AG09309 (cell line): ENCODE measurements at regions not wholly inside any gene's neighbourhood (a gene's known extent, or its start where the extent isn't known, plus 50 kb on each side); places are given as distances from the start of the nearest gene placed in this dataset.

ENCODE experiments used
- DNase-seq: peaks from one replicate; pipeline ENCODE4 v3.0.0-alpha.2; 2010; ENCODE audit warnings: low read depth
- H3K4me3 ChIP-seq: 2 replicates; pipeline ENCODE4 v1.5.1; 2011; ENCODE audit warnings: mild to moderate bottlenecking, low read depth, low read length, moderate library complexity; ENCODE audit not compliant: control insufficient read depth
- TF ChIP-seq, protein P1 (sequence below): IDR thresholded peaks from 2 replicates; pipeline ENCODE4 v1.5.1; 2011; ENCODE audit warnings: mild to moderate bottlenecking, low read depth, low read length, inconsistent platforms; ENCODE audit not compliant: insufficient read depth, control insufficient read depth; ENCODE audit errors: missing control alignments

DNA sequence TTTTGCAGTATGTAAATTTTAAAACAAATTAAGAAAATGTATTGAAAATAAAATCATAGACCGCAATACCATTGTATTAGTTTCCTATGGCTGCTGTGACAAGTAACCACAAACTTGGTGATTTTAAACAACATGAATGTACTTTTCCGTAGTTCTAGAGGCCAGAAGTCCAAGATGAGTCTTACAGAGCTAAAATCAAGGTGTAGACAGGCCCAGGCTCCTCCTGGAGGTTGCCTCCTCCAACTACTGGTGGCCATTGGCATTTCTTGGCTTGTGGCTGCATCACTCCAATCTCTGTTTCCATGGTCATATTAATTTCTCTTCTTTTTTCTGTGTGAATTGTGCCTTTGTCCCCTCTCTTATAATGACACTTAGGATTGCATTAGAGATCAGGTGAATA is 59.2 kb upstream of the ETAA1 start:
- no peak overlapping the region for H3K4me3 ChIP-seq
- DNase-seq = no peak

DNA sequence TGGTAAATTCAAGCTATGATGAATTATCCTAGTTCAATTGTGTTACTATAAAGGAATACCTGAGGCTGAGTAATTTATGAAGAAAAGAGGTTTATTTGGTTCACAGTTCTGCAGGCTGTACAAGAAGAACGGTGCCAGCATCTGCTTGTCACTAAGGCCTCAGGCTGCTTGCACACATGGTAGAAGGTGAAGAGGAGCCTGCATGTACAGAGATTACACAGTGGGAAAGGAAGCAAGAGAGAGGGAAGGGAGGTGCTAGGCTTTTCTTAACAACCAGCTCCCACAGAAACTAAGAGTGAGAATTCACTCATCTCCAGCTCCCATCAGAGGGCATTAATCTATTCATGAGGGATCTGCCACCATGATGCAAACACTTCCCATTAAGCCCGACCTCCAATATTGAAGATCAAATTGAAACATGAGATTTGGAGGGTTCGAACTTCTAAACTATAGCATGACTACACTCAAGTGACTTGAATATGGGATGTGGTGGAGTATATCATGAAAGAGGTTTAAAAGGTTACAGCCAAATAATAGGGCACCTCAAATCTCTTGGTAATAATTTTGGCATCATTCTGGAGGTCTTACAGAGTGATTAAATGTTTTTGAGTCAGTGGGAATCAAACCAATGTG is 58.4 kb upstream of the ETAA1 start:
- H3K4me3 ChIP-seq = no peak overlapping the region
- TF ChIP-seq, protein P1, sequence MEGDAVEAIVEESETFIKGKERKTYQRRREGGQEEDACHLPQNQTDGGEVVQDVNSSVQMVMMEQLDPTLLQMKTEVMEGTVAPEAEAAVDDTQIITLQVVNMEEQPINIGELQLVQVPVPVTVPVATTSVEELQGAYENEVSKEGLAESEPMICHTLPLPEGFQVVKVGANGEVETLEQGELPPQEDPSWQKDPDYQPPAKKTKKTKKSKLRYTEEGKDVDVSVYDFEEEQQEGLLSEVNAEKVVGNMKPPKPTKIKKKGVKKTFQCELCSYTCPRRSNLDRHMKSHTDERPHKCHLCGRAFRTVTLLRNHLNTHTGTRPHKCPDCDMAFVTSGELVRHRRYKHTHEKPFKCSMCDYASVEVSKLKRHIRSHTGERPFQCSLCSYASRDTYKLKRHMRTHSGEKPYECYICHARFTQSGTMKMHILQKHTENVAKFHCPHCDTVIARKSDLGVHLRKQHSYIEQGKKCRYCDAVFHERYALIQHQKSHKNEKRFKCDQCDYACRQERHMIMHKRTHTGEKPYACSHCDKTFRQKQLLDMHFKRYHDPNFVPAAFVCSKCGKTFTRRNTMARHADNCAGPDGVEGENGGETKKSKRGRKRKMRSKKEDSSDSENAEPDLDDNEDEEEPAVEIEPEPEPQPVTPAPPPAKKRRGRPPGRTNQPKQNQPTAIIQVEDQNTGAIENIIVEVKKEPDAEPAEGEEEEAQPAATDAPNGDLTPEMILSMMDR = no peak
- no peak for DNase-seq

More for the DNA sequence above, 59.2 kb upstream of the ETAA1 start:
- TF ChIP-seq, protein P1 = no peak

DNA sequence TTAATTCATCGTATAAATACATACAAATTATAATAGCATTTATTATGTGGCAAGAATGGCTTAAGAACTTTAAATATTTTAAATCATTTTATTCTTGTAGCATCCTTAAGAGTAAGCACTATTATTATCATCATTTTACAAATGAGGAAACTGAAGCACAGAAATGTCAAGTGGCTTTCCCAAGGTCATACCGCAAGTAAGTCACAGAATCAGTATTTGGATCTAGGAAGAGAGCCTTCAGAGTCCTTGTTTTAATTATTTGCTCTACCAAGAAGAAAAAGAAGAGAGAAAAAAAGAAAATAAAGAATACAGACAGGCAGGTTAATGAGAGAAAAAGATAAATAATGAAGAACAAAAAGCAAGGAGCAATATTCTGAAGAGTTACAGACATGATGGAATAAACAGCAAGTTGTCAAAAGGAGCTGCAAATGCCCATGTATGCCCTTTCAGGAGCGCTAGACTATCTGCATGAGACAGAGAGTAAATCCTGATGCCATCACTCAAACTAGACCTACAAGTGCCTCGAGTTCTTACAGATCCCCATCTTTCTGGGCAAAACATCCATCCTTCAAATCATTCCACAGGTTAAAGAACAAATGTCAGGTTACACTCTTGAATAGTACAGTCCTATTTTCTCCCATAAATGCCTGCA is 57.8 kb upstream of the ETAA1 start:
- TF ChIP-seq, protein P1 = no peak
- no peak overlapping the region for H3K4me3 ChIP-seq
- DNase-seq = no peak

DNA sequence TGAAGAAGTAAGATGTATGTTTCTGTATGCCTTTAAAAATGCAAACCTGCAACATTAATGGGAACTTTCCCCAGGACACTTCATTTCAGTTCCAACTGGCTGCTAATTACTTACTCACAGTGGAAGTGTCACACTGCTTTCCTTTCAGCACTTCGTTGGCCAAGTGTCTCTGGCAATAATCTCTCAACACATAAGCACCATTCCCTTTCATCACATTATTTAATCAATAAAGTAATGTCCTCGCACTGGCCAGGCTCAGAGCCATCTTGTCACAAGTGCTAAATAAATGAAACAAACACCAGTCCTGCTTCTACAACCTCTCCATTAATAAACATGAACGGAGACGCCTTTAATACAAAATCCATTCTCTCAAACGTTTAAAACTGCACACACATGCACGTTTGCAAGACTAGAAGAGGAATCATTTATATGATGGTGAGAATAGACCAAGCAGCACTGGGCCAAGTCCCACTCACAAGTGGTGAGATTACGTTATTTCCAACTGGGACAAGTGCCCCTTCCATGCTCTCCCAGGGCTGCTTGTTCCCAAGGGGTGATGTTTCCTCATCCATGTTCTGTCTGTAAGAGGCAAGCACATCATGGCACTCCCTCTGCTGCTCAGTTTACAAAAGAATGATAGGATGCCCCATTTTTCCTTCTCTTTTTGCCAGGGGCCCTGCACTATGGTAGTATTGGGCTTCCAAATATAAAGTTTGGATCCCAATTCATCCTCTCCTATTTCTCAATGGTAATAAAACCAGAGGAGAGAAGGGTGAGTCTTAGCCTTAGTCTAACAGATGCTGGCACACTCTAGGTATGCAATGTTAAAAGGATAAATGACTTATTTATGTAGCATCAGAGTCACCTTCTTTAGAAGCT is 56.8 kb upstream of the ETAA1 start:
- TF ChIP-seq, protein P1 = no peak
- DNase-seq = no peak
- H3K4me3 ChIP-seq = no peak overlapping the region

DNA sequence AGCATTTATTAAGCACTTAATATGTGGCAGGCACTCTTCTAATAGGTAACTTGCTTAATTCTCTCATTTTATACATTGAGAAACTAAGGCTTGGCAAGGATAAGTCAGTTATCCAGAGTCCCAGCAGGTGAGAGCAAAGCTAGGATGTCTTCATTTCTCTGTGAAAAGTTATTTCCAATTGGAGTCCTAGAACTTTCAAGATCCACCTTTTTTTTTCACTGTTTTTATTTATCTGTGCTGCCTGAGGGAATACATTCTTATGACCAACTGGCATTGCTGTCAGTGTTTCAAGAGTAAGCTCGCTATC is 56.2 kb upstream of the ETAA1 start:
- H3K4me3 ChIP-seq = no peak overlapping the region
- TF ChIP-seq, protein P1 = no peak
- no peak for DNase-seq

DNA sequence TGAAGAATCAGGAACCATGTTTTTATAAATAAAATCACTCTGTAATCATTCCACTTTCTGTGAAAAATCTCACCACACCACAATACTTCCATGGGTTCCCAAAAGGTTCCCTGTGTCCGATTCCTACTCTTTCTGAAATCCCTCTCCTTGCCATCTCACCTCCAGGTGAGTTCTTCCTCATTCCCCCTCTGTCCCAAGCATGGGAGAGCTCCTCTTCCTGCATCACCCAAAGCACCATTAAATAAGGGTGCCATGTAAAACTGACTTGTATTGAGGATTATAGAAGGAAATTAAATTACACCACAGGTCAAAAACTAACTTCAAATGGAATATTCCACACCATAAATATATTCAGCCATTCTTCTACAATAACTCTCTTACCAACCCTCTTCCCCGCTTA is 55.8 kb upstream of the ETAA1 start:
- no peak for DNase-seq
- H3K4me3 ChIP-seq = no peak overlapping the region
- TF ChIP-seq, protein P1 = no peak
